Epithelial cell of esophagus (primary cell): ENCODE measurements at regions not wholly inside any gene's neighbourhood (a gene's known extent, or its start where the extent isn't known, plus 50 kb on each side); places are given as distances from the start of the nearest gene placed in this dataset.

ENCODE experiments used
- DNase-seq: peaks from one replicate; pipeline ENCODE4 v3.0.0; 2010; ENCODE audit warnings: low read depth
- H3K4me3 ChIP-seq: 2 replicates; pipeline ENCODE4 v1.5.1; 2011; ENCODE audit warnings: mild to moderate bottlenecking, low read length, control low read depth
- TF ChIP-seq, protein P1 (sequence below): IDR thresholded peaks from 2 replicates; pipeline ENCODE4 v1.5.1; 2011; ENCODE audit warnings: low read depth, mild to moderate bottlenecking, low read length, control low read depth, inconsistent platforms; ENCODE audit not compliant: insufficient read depth; ENCODE audit errors: missing control alignments

DNA sequence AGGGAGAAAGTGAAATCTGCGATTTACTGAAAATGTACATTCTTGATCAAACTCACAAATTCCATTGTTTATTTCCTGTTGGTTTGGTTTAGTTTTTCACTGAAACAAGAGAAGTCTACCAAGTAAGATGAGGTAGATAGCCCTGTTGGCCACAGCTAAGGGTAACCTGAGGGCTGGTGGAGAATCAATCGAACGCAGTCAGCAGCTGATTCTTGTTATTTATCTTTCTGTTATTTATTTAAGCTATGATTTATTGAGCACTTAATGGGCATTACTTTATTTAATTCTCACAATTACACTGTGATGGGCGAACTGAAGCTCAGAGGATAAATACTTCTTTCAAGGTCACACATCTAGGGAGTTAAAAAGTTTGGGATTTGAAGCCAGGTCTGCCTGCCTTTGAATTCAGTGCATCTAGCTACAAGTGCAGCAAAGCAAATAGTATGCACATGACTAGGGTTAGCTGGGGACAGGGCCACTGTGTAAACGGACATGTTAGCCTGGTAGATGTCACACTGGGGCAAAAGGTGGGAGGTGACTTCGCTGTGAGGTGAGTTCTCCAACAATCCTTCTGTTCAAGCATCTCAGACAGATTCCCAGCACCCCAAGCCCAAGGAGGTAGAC, 106.5 kb upstream of the GADD45A start:
- TF ChIP-seq, protein P1, sequence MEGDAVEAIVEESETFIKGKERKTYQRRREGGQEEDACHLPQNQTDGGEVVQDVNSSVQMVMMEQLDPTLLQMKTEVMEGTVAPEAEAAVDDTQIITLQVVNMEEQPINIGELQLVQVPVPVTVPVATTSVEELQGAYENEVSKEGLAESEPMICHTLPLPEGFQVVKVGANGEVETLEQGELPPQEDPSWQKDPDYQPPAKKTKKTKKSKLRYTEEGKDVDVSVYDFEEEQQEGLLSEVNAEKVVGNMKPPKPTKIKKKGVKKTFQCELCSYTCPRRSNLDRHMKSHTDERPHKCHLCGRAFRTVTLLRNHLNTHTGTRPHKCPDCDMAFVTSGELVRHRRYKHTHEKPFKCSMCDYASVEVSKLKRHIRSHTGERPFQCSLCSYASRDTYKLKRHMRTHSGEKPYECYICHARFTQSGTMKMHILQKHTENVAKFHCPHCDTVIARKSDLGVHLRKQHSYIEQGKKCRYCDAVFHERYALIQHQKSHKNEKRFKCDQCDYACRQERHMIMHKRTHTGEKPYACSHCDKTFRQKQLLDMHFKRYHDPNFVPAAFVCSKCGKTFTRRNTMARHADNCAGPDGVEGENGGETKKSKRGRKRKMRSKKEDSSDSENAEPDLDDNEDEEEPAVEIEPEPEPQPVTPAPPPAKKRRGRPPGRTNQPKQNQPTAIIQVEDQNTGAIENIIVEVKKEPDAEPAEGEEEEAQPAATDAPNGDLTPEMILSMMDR, result no peak

DNA sequence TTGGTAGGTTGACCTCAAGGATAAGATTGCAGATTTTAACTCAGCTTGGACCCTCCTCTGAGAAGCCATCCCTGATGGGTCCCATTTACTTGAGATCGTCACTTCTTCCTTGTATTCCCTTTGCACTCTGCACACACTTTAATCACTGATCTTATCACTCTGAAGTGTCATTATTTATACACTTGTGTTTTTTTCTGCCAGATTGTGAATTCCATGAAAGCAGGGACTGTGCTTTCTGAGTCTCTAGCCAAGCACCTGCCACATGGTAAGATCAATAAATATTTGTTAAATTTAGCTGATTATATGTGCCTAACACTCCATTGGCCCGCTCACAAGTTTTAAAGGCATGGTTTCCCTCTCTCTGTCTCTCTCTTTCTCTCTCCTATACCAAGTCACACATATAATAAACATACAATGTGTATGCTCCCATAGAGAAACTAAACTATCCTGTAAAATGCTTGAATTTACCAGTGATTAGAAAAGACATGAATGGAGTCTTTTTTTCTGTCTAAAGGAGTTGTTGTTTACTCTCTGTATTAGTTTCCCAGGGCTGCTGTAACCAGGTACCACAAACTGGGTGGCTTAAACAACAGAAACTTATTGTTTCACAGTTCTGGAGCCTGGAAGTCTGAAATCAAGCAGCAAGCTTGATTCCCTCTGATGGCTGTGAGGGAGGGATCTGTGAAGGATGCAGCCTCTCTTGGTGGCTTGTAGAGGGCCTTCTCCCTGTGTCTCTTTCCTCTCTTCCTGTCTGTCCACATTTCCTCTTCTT, 105.2 kb upstream of the GADD45A start:
- TF ChIP-seq, protein P1, result no peak
- peak; percentile 21 for DNase-seq
- H3K4me3 ChIP-seq, result no peak overlapping the region

More for the DNA sequence above, 106.5 kb upstream of the GADD45A start:
- no peak for DNase-seq
- no peak overlapping the region for H3K4me3 ChIP-seq

DNA sequence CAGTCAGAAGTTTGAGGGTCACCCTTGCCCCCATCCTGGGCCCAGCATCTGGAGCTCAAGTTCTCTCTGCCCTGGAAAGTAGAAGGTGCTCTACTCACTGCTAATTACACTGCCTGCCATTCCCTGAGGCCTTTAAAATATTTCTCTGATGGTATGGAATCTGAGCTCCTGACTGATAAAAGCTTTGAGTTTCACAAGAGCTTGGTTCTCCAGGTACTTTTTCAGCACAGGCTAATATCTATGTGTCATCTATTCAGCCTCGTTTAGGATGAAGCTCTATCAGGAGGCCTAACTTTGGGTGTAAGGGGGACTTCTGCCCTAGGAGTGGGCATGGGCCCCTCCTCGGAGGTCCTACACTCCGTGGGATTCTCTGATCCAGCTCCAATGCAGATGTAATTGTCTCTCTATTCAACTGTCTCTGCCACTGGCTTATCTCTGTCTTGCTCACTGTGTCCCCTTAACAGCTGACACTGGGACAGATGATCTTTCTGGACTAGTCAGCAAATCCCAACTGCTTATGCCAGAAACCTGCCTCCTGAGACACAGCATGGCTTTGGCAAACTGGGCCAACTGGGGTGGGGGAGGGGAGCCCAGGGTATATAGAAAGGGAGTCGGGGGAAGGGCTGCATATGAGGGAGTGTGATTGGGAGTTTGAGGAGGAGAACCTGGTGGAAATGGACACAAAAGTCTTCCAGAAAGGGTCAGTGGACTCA, 104.2 kb upstream of the GADD45A start:
- TF ChIP-seq, protein P1, result no peak
- no peak overlapping the region for H3K4me3 ChIP-seq
- peak; percentile 90 for DNase-seq

DNA sequence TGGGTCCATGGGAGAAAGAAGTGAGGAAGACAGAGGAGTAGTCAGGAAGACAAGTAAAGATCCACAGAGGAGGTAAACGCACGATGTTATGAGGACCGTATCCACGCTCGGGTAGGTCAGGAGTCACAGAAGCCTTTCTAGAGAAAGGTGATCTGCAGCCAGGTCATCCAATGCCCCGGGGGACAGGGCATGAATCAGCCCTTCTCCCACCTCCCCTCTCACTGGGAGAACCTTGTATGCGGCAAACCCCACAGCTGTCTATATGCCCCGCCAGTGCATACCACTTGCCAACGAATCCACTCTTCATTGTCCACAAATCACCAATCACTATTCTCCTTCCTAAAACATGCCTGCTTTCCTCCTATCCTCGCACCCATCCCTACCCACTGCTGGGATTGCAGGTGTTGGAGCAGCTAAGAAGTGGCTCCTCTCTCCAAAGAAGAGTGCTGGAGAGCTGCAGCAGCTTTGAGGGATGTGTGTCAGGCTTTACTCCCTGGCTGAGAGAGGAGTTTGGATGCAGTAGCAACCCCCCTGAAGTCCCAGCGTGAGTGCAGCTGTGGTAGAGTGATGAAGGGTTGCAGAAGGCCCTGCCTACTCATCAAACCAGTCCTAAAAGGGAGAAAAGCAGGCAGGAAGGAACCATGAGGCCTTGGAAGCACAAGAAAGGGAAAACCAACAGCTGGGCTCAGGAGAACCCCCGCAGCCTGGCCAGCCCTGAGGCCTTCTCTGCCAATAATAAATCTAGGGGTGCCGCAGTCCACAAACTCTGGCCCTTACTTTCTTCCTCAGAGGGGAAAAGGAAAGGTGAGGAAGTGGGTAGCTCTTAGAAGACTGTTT, 102.2 kb upstream of the GADD45A start:
- TF ChIP-seq, protein P1, result no peak
- H3K4me3 ChIP-seq, result no peak overlapping the region
- no peak for DNase-seq

DNA sequence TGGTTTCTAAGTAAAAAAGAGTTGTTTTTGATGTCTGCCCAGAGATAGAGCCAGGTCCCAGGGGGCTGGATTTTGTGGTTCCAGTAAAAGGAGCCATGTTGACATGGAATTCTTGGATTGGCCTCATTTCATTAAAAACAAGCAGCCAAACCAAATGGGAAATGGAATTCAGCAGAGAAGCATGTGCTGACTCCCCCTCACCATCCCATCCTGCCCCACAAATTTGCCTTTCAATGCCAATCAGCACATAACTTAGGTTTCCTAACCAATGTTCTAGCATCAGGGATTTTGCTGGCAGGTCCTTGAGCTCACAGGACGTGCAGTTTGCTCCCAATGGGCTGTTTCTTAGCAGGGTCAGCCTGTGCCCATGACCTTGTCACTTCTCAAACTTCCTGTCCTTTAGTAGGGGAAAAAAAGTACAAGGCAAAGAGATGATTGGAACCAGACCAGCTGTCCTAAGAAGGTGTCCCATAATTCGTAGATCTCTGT, 101.5 kb upstream of the GADD45A start:
- no peak for DNase-seq
- H3K4me3 ChIP-seq, result no peak overlapping the region
- TF ChIP-seq, protein P1, result no peak

DNA sequence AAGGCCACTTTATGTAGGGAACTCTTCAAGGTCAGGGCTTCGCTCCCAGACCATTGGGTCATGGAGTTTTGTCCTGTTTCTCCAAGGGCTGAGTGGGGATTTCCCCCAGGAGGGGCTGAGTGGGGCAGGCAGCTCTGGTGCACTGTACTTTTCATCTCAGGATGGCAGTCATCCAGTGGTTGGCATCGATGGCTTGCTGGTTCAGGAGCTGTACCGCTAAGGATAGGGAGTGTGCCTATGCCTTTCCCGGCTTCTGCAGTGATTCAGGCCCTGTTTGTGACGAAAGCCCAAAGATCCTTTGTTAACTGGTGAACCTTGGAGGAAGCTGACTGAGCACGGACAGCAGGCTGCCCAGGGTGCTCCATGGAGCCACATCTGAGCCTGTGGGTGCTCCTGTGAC, 100.1 kb upstream of the GADD45A start:
- no peak overlapping the region for H3K4me3 ChIP-seq
- no peak for DNase-seq
- TF ChIP-seq, protein P1, result no peak
